SK-N-SH treated with all-trans-retinoic acid at 6 μM for 48 hours (cell line): ENCODE measurements at regions not wholly inside any gene's neighbourhood (a gene's known extent, or its start where the extent isn't known, plus 50 kb on each side); places are given as distances from the start of the nearest gene placed in this dataset.

Experiments
- ARNTL ChIP-seq: fragments of 450-650 bp; formaldehyde crosslinking; IDR thresholded peaks from 2 replicates; pipeline ENCODE4 v1.5.0; 2020; ENCODE audit warnings: low read depth, mild to moderate bottlenecking, moderate library complexity, borderline replicate concordance
- BACH2 ChIP-seq: fragments of 250-450 bp; sonication (Bioruptor Pico); IDR thresholded peaks from 2 replicates; pipeline ENCODE4 v1.9.0; 2021; ENCODE audit warnings: mild to moderate bottlenecking, borderline replicate concordance
- GLIS3 ChIP-seq: fragments of 250-450 bp; sonication (Bioruptor Pico); IDR thresholded peaks from 2 replicates; pipeline ENCODE4 v1.5.0; 2020; ENCODE audit warnings: mild to moderate bottlenecking, moderate library complexity
- ISL1 ChIP-seq: fragments of 250-450 bp; sonication (Bioruptor Pico); IDR thresholded peaks from 2 replicates; pipeline ENCODE4 v2.1.2; 2022; ENCODE audit warnings: mild to moderate bottlenecking, moderate library complexity
- PPARA ChIP-seq: fragments of 250-450 bp; sonication (Bioruptor Pico); IDR thresholded peaks from 2 replicates; pipeline ENCODE4 v1.5.0; 2020; ENCODE audit warnings: mild to moderate bottlenecking, borderline replicate concordance
- RARB ChIP-seq: fragments of 250-450 bp; sonication (Bioruptor Pico); IDR thresholded peaks from 2 replicates; pipeline ENCODE4 v1.8.0; 2021; ENCODE audit warnings: mild to moderate bottlenecking, moderate library complexity
- TCF4 ChIP-seq: fragments of 250-450 bp; sonication (Bioruptor Pico); IDR thresholded peaks from 2 replicates; pipeline ENCODE4 v1.8.0; 2021; ENCODE audit warnings: mild to moderate bottlenecking, moderate library complexity, borderline replicate concordance
- ZFP3 ChIP-seq: fragments of 250-450 bp; sonication (Bioruptor Pico); IDR thresholded peaks from 2 replicates; pipeline ENCODE4 v1.5.0; 2020; ENCODE audit warnings: mild to moderate bottlenecking, moderate library complexity
- ZFP30 ChIP-seq: fragments of 450-650 bp; formaldehyde crosslinking; IDR thresholded peaks from 2 replicates; pipeline ENCODE4 v1.5.0; 2022; ENCODE audit warnings: mild to moderate bottlenecking, moderate library complexity
- ZNF565 ChIP-seq: fragments of 450-650 bp; formaldehyde crosslinking; conservative IDR thresholded peaks from 2 replicates; pipeline ENCODE4 v1.5.0; 2020; ENCODE audit warnings: low read depth, mild to moderate bottlenecking, moderate library complexity
- ZNF70 ChIP-seq: fragments of 450-650 bp; formaldehyde crosslinking; IDR thresholded peaks from 2 replicates; pipeline ENCODE4 v1.5.0; 2020; ENCODE audit warnings: mild to moderate bottlenecking, moderate library complexity
- TF ChIP-seq, protein P1 (sequence below): fragments of 250-450 bp; sonication (Bioruptor Pico); IDR thresholded peaks from 2 replicates; pipeline ENCODE4 v1.8.0; 2020; ENCODE audit warnings: mild to moderate bottlenecking, moderate library complexity, borderline replicate concordance
- TF ChIP-seq, protein P2 (sequence below): fragments of 250-450 bp; sonication (Bioruptor Pico); IDR thresholded peaks from 2 replicates; pipeline ENCODE4 v1.5.0; 2020; ENCODE audit warnings: mild to moderate bottlenecking, moderate library complexity

DNA sequence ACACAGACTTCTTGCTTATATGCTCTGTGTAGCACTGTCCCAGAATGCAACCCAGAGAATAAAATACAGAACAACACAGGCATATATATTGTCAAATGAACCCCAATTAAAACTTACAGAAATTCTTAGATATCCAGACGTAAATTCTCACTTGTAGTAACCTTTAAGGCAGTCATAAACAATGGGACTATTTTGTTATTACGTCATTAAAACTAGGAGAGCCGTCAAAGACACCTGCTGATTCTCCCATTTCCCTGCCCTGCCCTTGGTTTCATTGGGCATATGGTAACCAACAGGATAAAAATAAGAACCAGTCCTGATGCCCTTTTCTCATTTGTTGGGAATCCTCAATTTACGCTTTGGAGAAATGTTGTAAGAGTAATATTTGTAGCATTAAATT, 871.3 kb upstream of the EYS start:
- TF ChIP-seq ISL1 (CRISPR knock-in tag) = no peak
- TF ChIP-seq ZFP3 (CRISPR knock-in tag) = no peak
- TF ChIP-seq, protein P1, sequence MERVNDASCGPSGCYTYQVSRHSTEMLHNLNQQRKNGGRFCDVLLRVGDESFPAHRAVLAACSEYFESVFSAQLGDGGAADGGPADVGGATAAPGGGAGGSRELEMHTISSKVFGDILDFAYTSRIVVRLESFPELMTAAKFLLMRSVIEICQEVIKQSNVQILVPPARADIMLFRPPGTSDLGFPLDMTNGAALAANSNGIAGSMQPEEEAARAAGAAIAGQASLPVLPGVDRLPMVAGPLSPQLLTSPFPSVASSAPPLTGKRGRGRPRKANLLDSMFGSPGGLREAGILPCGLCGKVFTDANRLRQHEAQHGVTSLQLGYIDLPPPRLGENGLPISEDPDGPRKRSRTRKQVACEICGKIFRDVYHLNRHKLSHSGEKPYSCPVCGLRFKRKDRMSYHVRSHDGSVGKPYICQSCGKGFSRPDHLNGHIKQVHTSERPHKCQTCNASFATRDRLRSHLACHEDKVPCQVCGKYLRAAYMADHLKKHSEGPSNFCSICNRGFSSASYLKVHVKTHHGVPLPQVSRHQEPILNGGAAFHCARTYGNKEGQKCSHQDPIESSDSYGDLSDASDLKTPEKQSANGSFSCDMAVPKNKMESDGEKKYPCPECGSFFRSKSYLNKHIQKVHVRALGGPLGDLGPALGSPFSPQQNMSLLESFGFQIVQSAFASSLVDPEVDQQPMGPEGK (CRISPR knock-in tag) = no peak
- no peak for TF ChIP-seq ZFP30 (CRISPR knock-in tag)
- TF ChIP-seq BACH2 (CRISPR knock-in tag) = no peak
- no peak for TF ChIP-seq PPARA (CRISPR knock-in tag)
- TF ChIP-seq ZNF70 (CRISPR knock-in tag) = no peak
- TF ChIP-seq ARNTL (CRISPR knock-in tag) = no peak
- no peak for TF ChIP-seq GLIS3 (CRISPR knock-in tag)
- no peak for TF ChIP-seq ZNF565 (CRISPR knock-in tag)
- TF ChIP-seq TCF4 = no peak
- TF ChIP-seq, protein P2, sequence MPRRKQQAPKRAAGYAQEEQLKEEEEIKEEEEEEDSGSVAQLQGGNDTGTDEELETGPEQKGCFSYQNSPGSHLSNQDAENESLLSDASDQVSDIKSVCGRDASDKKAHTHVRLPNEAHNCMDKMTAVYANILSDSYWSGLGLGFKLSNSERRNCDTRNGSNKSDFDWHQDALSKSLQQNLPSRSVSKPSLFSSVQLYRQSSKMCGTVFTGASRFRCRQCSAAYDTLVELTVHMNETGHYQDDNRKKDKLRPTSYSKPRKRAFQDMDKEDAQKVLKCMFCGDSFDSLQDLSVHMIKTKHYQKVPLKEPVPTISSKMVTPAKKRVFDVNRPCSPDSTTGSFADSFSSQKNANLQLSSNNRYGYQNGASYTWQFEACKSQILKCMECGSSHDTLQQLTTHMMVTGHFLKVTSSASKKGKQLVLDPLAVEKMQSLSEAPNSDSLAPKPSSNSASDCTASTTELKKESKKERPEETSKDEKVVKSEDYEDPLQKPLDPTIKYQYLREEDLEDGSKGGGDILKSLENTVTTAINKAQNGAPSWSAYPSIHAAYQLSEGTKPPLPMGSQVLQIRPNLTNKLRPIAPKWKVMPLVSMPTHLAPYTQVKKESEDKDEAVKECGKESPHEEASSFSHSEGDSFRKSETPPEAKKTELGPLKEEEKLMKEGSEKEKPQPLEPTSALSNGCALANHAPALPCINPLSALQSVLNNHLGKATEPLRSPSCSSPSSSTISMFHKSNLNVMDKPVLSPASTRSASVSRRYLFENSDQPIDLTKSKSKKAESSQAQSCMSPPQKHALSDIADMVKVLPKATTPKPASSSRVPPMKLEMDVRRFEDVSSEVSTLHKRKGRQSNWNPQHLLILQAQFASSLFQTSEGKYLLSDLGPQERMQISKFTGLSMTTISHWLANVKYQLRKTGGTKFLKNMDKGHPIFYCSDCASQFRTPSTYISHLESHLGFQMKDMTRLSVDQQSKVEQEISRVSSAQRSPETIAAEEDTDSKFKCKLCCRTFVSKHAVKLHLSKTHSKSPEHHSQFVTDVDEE (CRISPR knock-in tag) = no peak
- TF ChIP-seq RARB (CRISPR knock-in tag) = no peak
